ENCODE measurements at regions not wholly inside any gene's neighbourhood (a gene's known extent, or its start where the extent isn't known, plus 50 kb on each side); places are given as distances from the start of the nearest gene placed in this dataset.

- DNase-seq = no peak
Observed at GRCh38 chr1:80450711-80451110, 1350.0 kb upstream of the ADGRL2 start.

GRCh38 chr1:80448081-80448480 lies 1352.7 kb upstream of the ADGRL2 start:
- no peak for DNase-seq

- DNase-seq = no peak
Observed at GRCh38 chr1:80447526-80447925, 1353.2 kb upstream of the ADGRL2 start.

- no peak for DNase-seq
Observed at GRCh38 chr1:80445033-80445432, 1355.7 kb upstream of the ADGRL2 start.

- no peak for DNase-seq
Observed at GRCh38 chr1:80444171-80444570, 1356.6 kb upstream of the ADGRL2 start.

GRCh38 chr1:80441664-80442063 lies 1359.1 kb upstream of the ADGRL2 start:
- no peak for DNase-seq

GRCh38 chr1:80436851-80437250 lies 1363.9 kb upstream of the ADGRL2 start:
- DNase-seq = no peak

GRCh38 chr1:80427881-80428280 lies 1372.9 kb upstream of the ADGRL2 start:
- DNase-seq = no peak

- no peak for DNase-seq
Observed at GRCh38 chr1:80424249-80424648, 1376.5 kb upstream of the ADGRL2 start.

GRCh38 chr1:80418134-80418533 lies 1382.6 kb upstream of the ADGRL2 start:
- DNase-seq = no peak

GRCh38 chr1:80417671-80418070 lies 1383.1 kb upstream of the ADGRL2 start:
- no peak for DNase-seq

GRCh38 chr1:80413969-80414368 lies 1386.8 kb upstream of the ADGRL2 start:
- DNase-seq = no peak

- no peak for DNase-seq
Observed at GRCh38 chr1:80410233-80410632, 1390.5 kb upstream of the ADGRL2 start.

GRCh38 chr1:80403471-80403893 lies 1397.0 kb upstream of the ADGRL4 start:
- no peak for DNase-seq

- DNase-seq = no peak
Observed at GRCh38 chr1:80402625-80403024, 1396.1 kb upstream of the ADGRL4 start.

GRCh38 chr1:80401757-80402156 lies 1395.2 kb upstream of the ADGRL4 start:
- no peak for DNase-seq

- no peak for DNase-seq
Observed at GRCh38 chr1:80392529-80392928, 1386.0 kb upstream of the ADGRL4 start.

GRCh38 chr1:80385650-80386049 lies 1379.1 kb upstream of the ADGRL4 start:
- DNase-seq = no peak

GRCh38 chr1:80384959-80385358 lies 1378.4 kb upstream of the ADGRL4 start:
- no peak for DNase-seq

- DNase-seq = no peak
Observed at GRCh38 chr1:80384083-80384830, 1377.7 kb upstream of the ADGRL4 start.

GRCh38 chr1:80375662-80376061 lies 1369.1 kb upstream of the ADGRL4 start:
- no peak for DNase-seq

- DNase-seq = no peak
Observed at GRCh38 chr1:80375109-80375508, 1368.6 kb upstream of the ADGRL4 start.

- DNase-seq = no peak
Observed at GRCh38 chr1:80369780-80370179, 1363.2 kb upstream of the ADGRL4 start.

GRCh38 chr1:80367058-80367457 lies 1360.5 kb upstream of the ADGRL4 start:
- DNase-seq = no peak

GRCh38 chr1:80365359-80366021 lies 1359.0 kb upstream of the ADGRL4 start:
- DNase-seq = no peak
